ENCODE measurements at regions not wholly inside any gene's neighbourhood (a gene's known extent, or its start where the extent isn't known, plus 50 kb on each side); places are given as distances from the start of the nearest gene placed in this dataset.

GRCh38 chr1:199096591-199096990 is 457.8 kb downstream of the PTPRC start:
- H3K27ac Mint-ChIP-seq, result no peak overlapping the region
- H3K27ac ChIP-seq, result no peak overlapping the region
- H3K27me3 Mint-ChIP-seq (ENCODE audit: insufficient read depth, low read depth), result peaks cover 2% of the 10 kb centered on the region
- no peaks in the 10 kb centered on the region for H3K9me3 Mint-ChIP-seq
- H3K4me3 Mint-ChIP-seq, result no peak overlapping the region
- H3K4me1 ChIP-seq, result no peaks in the 10 kb centered on the region
- no peaks in the 10 kb centered on the region for H3K36me3 ChIP-seq
- H3K4me1 Mint-ChIP-seq, result no peaks in the 10 kb centered on the region
- H3K9me3 ChIP-seq (ENCODE audit: low read depth), result no peaks in the 10 kb centered on the region
- H3K4me3 ChIP-seq, result no peak overlapping the region
- H2AFZ ChIP-seq (replicated peaks), result no peak overlapping the region
- H3K79me2 ChIP-seq (ENCODE audit: low read depth), result no peaks in the 10 kb centered on the region
- no peaks in the 10 kb centered on the region for H3K36me3 Mint-ChIP-seq
- H3F3A ChIP-seq (ENCODE audit: low read depth), result no peaks in the 10 kb centered on the region
- DNase-seq (ENCODE audit: low spot score), result no peak
- no peak overlapping the region for H3K4me2 ChIP-seq
- H3K27me3 ChIP-seq, result no peaks in the 10 kb centered on the region
- no peaks in the 10 kb centered on the region for H4K20me1 ChIP-seq (ENCODE audit: low read depth)
- TF ChIP-seq EZH2 (IDR thresholded peaks at IDR 0.05) (no peak), EZH2phosphoT487 (IDR thresholded peaks at IDR 0.05) (no peak), CTCF (IDR thresholded peaks at IDR 0.05) (no peak)
- no peak overlapping the region for H3K9ac ChIP-seq

GRCh38 chr1:199098468-199098867 is 459.6 kb downstream of the PTPRC start:
- H2AFZ ChIP-seq (replicated peaks), result no peak overlapping the region
- no peaks in the 10 kb centered on the region for H3K4me1 ChIP-seq
- H3K9ac ChIP-seq, result no peak overlapping the region
- no peak overlapping the region for H3K27ac Mint-ChIP-seq
- H3K79me2 ChIP-seq (ENCODE audit: low read depth), result no peaks in the 10 kb centered on the region
- no peaks in the 10 kb centered on the region for H3K36me3 Mint-ChIP-seq
- H3K4me3 Mint-ChIP-seq, result no peak overlapping the region
- no peak overlapping the region for H3K27ac ChIP-seq
- no peaks in the 10 kb centered on the region for H3K27me3 ChIP-seq
- H3K4me2 ChIP-seq, result no peak overlapping the region
- H3F3A ChIP-seq (ENCODE audit: low read depth), result no peaks in the 10 kb centered on the region
- TF ChIP-seq EZH2phosphoT487 (IDR thresholded peaks at IDR 0.05) (no peak), EZH2 (IDR thresholded peaks at IDR 0.05) (no peak), CTCF (IDR thresholded peaks at IDR 0.05) (no peak)
- H3K36me3 ChIP-seq, result no peaks in the 10 kb centered on the region
- no peaks in the 10 kb centered on the region for H4K20me1 ChIP-seq (ENCODE audit: low read depth)
- no peak for DNase-seq (ENCODE audit: low spot score)
- no peaks in the 10 kb centered on the region for H3K9me3 ChIP-seq (ENCODE audit: low read depth)
- H3K4me1 Mint-ChIP-seq, result no peaks in the 10 kb centered on the region
- peaks cover 3% of the 10 kb centered on the region for H3K9me3 Mint-ChIP-seq
- no peaks in the 10 kb centered on the region for H3K27me3 Mint-ChIP-seq (ENCODE audit: insufficient read depth, low read depth)
- H3K4me3 ChIP-seq, result no peak overlapping the region

- no peaks in the 10 kb centered on the region for H3K27me3 Mint-ChIP-seq (ENCODE audit: insufficient read depth, low read depth)
- Histone ChIP-seq H3K79me2 (ENCODE audit: low read depth) (no peaks in the 10 kb centered on the region), H3K4me2 (no peak overlapping the region), H3K27ac (no peak overlapping the region), H3F3A (ENCODE audit: low read depth) (no peaks in the 10 kb centered on the region), H3K4me1 (no peaks in the 10 kb centered on the region), H2AFZ (replicated peaks) (no peak overlapping the region), H4K20me1 (ENCODE audit: low read depth) (no peaks in the 10 kb centered on the region), H3K9me3 (ENCODE audit: low read depth) (no peaks in the 10 kb centered on the region), H3K9ac (no peak overlapping the region), H3K36me3 (no peaks in the 10 kb centered on the region), H3K27me3 (no peaks in the 10 kb centered on the region), H3K4me3 (no peak overlapping the region)
- H3K4me1 Mint-ChIP-seq, result no peaks in the 10 kb centered on the region
- TF ChIP-seq EZH2phosphoT487 (IDR thresholded peaks at IDR 0.05), result no peak
- no peak for TF ChIP-seq EZH2 (IDR thresholded peaks at IDR 0.05)
- no peak for TF ChIP-seq CTCF (IDR thresholded peaks at IDR 0.05)
- H3K4me3 Mint-ChIP-seq, result no peak overlapping the region
- H3K27ac Mint-ChIP-seq, result no peak overlapping the region
- H3K36me3 Mint-ChIP-seq, result no peaks in the 10 kb centered on the region
- peaks cover 3% of the 10 kb centered on the region for H3K9me3 Mint-ChIP-seq
- no peak for DNase-seq (ENCODE audit: low spot score)
Measured at GRCh38 chr1:199101139-199101538, 462.3 kb downstream of the PTPRC start.

GRCh38 chr1:199101635-199102034 is 462.8 kb downstream of the PTPRC start:
- no peaks in the 10 kb centered on the region for H3K36me3 Mint-ChIP-seq
- Histone ChIP-seq H3F3A (ENCODE audit: low read depth) (no peaks in the 10 kb centered on the region), H3K36me3 (no peaks in the 10 kb centered on the region), H3K4me3 (no peak overlapping the region), H3K4me1 (no peaks in the 10 kb centered on the region), H3K4me2 (no peak overlapping the region), H3K9me3 (ENCODE audit: low read depth) (no peaks in the 10 kb centered on the region), H4K20me1 (ENCODE audit: low read depth) (no peaks in the 10 kb centered on the region), H3K27me3 (no peaks in the 10 kb centered on the region), H2AFZ (replicated peaks) (no peak overlapping the region), H3K79me2 (ENCODE audit: low read depth) (no peaks in the 10 kb centered on the region), H3K27ac (no peak overlapping the region), H3K9ac (no peak overlapping the region)
- no peaks in the 10 kb centered on the region for H3K27me3 Mint-ChIP-seq (ENCODE audit: insufficient read depth, low read depth)
- TF ChIP-seq CTCF (IDR thresholded peaks at IDR 0.05) (no peak), EZH2 (IDR thresholded peaks at IDR 0.05) (no peak), EZH2phosphoT487 (IDR thresholded peaks at IDR 0.05) (no peak)
- no peak for DNase-seq (ENCODE audit: low spot score)
- H3K4me1 Mint-ChIP-seq, result no peaks in the 10 kb centered on the region
- H3K4me3 Mint-ChIP-seq, result no peak overlapping the region
- H3K9me3 Mint-ChIP-seq, result peaks cover 3% of the 10 kb centered on the region
- H3K27ac Mint-ChIP-seq, result no peak overlapping the region

Measured in neural progenitor cell (in vitro differentiated cells).